Middle frontal gyrus (tissue), 1 donor: ENCODE measurements at regions not wholly inside any gene's neighbourhood (a gene's known extent, or its start where the extent isn't known, plus 50 kb on each side); places are given as distances from the start of the nearest gene placed in this dataset.

Experiments used
- DNase-seq: peaks from one replicate; pipeline ENCODE4 v3.0.0-alpha.2; 2015; ENCODE audit warnings: low spot score; ENCODE audit errors: extremely low spot score

GRCh38 chr13:80782441-80782840 lies 441.5 kb upstream of the SPRY2 start:
- DNase-seq = no peak

- no peak for DNase-seq
Measured at GRCh38 chr13:80778297-80778696, 437.4 kb upstream of the SPRY2 start.

GRCh38 chr13:80757694-80758093 lies 416.8 kb upstream of the SPRY2 start:
- no peak for DNase-seq

- peak; percentile 39 for DNase-seq
Measured at GRCh38 chr13:80755910-80756309, 415.0 kb upstream of the SPRY2 start.

GRCh38 chr13:80754441-80754840 lies 413.5 kb upstream of the SPRY2 start:
- DNase-seq = no peak

- no peak for DNase-seq
Measured at GRCh38 chr13:80753866-80754265, 412.9 kb upstream of the SPRY2 start.

- no peak for DNase-seq
Measured at GRCh38 chr13:80751854-80752253, 410.9 kb upstream of the SPRY2 start.

- no peak for DNase-seq
Measured at GRCh38 chr13:80744147-80744914, 403.4 kb upstream of the SPRY2 start.

GRCh38 chr13:80742033-80742432 lies 401.1 kb upstream of the SPRY2 start:
- DNase-seq = no peak

GRCh38 chr13:80740071-80740470 lies 399.1 kb upstream of the SPRY2 start:
- no peak for DNase-seq

GRCh38 chr13:80737513-80737912 lies 396.6 kb upstream of the SPRY2 start:
- DNase-seq = no peak

GRCh38 chr13:80727321-80727975 lies 386.5 kb upstream of the SPRY2 start:
- DNase-seq = no peak

- no peak for DNase-seq
Measured at GRCh38 chr13:80726868-80727267, 385.9 kb upstream of the SPRY2 start.

- DNase-seq = no peak
Measured at GRCh38 chr13:80721689-80722088, 380.8 kb upstream of the SPRY2 start.

- no peak for DNase-seq
Measured at GRCh38 chr13:80718970-80719369, 378.0 kb upstream of the SPRY2 start.

- DNase-seq = no peak
Measured at GRCh38 chr13:80717776-80718175, 376.9 kb upstream of the SPRY2 start.

GRCh38 chr13:80716610-80717081 lies 375.7 kb upstream of the SPRY2 start:
- DNase-seq = no peak

- no peak for DNase-seq
Measured at GRCh38 chr13:80712026-80712425, 371.1 kb upstream of the SPRY2 start.

GRCh38 chr13:80708791-80709190 lies 367.9 kb upstream of the SPRY2 start:
- no peak for DNase-seq

GRCh38 chr13:80707000-80707983 lies 366.4 kb upstream of the SPRY2 start:
- no peak for DNase-seq

- DNase-seq = no peak
Measured at GRCh38 chr13:80706164-80706471, 365.2 kb upstream of the SPRY2 start.
